ENCODE measurements at regions not wholly inside any gene's neighbourhood (a gene's known extent, or its start where the extent isn't known, plus 50 kb on each side); places are given as distances from the start of the nearest gene placed in this dataset.

GRCh38 chr16:58789351-58789750 is 55.2 kb upstream of the GOT2 start:
- TF ChIP-seq CTCF (IDR thresholded peaks at IDR 0.05; ENCODE audit: unreplicated experiment), result no peak
- Mint-ChIP-seq H3K27me3 (ENCODE audit: insufficient read depth, unreplicated experiment) (peaks cover 7% of the 10 kb centered on the region), H3K36me3 (ENCODE audit: insufficient read depth, unreplicated experiment) (no peaks in the 10 kb centered on the region), H3K4me3 (ENCODE audit: unreplicated experiment) (no peak overlapping the region), H3K27ac (ENCODE audit: low read depth, unreplicated experiment) (no peak overlapping the region), H3K9me3 (ENCODE audit: unreplicated experiment) (no peaks in the 10 kb centered on the region), H3K4me1 (ENCODE audit: insufficient read depth, unreplicated experiment) (no peaks in the 10 kb centered on the region)
- ChIA-PET POLR2A (no interaction called here), CTCF (interaction anchor here (0.6 to 1.1 kb wide), 2 partner anchors 25 to 61 kb away, joined by 3 read pairs; no protein-coding TSS in a partner anchor)
- BruUV-seq (replicated peaks), result no TSS peak
- DNase-seq (ENCODE audit: unreplicated experiment), result peak; percentile 16
- intact Hi-C loops (cut with micrococcal nuclease), result no loop called here
